WERI-Rb-1 (cell line): ENCODE measurements at regions not wholly inside any gene's neighbourhood (a gene's known extent, or its start where the extent isn't known, plus 50 kb on each side); places are given as distances from the start of the nearest gene placed in this dataset.

Experiments
- DNase-seq: peaks from one replicate; pipeline ENCODE4 v3.0.0-alpha.2; 2020
- H3K27ac ChIP-seq: fragments of 250-450 bp; sonication (Bioruptor Pico); 2 replicates; pipeline ENCODE4 v1.5.1; 2020; ENCODE audit warnings: mild to moderate bottlenecking, moderate library complexity
- H3K27me3 ChIP-seq: fragments of 250-450 bp; sonication (Bioruptor Pico); 2 replicates; pipeline ENCODE4 v1.5.1; 2021; ENCODE audit warnings: mild to moderate bottlenecking, low read depth, moderate library complexity; ENCODE audit not compliant: insufficient read depth, severe bottlenecking
- H3K36me3 ChIP-seq: fragments of 250-450 bp; sonication (Bioruptor Pico); 2 replicates; pipeline ENCODE4 v1.5.1; 2020; ENCODE audit warnings: mild to moderate bottlenecking, moderate library complexity
- H3K4me3 ChIP-seq: 2 replicates; pipeline ENCODE4 v1.5.1; 2011; ENCODE audit warnings: low read depth, mild to moderate bottlenecking, control low read depth, low read length
- H3K9me3 ChIP-seq: fragments of 250-450 bp; sonication (Bioruptor Pico); 2 replicates; pipeline ENCODE4 v1.5.1; 2021; ENCODE audit warnings: mild to moderate bottlenecking, moderate library complexity; ENCODE audit not compliant: severe bottlenecking
- TF ChIP-seq, protein P1 (sequence below): IDR thresholded peaks from 2 replicates; pipeline ENCODE4 v1.5.1; 2011; ENCODE audit warnings: low read depth, mild to moderate bottlenecking, control low read depth, inconsistent platforms, low read length

DNA sequence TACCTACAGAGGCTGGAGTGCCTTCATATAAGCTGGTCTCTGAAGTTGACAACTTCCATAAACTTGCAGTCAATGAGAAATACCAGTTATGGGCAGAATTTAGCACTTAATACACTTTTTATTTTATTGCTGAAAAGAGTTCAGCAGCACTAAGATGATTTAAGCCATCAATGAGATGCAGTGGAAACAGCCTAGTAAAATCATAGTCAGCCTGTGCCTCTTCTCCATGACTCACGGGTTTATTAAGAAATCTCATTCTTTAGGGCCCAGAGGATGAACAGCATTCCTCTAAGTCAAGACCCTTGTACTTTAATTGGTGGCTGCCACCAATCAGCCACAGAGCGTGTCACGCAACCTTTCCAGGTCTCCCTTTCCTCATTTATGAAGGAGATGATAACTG is 1357.9 kb upstream of the CELF4 start:
- TF ChIP-seq, protein P1, sequence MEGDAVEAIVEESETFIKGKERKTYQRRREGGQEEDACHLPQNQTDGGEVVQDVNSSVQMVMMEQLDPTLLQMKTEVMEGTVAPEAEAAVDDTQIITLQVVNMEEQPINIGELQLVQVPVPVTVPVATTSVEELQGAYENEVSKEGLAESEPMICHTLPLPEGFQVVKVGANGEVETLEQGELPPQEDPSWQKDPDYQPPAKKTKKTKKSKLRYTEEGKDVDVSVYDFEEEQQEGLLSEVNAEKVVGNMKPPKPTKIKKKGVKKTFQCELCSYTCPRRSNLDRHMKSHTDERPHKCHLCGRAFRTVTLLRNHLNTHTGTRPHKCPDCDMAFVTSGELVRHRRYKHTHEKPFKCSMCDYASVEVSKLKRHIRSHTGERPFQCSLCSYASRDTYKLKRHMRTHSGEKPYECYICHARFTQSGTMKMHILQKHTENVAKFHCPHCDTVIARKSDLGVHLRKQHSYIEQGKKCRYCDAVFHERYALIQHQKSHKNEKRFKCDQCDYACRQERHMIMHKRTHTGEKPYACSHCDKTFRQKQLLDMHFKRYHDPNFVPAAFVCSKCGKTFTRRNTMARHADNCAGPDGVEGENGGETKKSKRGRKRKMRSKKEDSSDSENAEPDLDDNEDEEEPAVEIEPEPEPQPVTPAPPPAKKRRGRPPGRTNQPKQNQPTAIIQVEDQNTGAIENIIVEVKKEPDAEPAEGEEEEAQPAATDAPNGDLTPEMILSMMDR = no peak
- Histone ChIP-seq H3K27ac (no peak overlapping the region), H3K4me3 (no peak overlapping the region), H3K36me3 (no peaks in the 10 kb centered on the region), H3K9me3 (no peaks in the 10 kb centered on the region), H3K27me3 (no peaks in the 10 kb centered on the region)
- DNase-seq = no peak

DNA sequence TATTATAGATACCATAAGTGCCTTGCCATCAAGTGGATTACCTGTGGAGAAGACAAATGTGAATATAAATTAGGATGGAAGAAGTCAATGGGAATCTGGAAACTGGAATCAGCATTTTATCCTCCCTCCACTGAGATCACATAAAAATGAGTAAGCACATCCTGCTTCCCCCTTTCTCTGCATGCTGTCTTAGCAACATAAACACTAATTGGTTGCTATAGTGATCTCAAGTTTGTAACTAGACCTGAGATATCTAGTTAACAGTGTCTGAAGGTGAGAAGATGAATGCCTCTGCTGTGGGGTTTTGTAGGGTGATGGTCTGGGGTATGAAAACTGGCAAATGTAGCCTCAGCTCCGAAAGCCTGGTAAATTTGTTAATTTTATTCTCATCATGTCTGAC is 1357.5 kb upstream of the CELF4 start:
- no peak overlapping the region for H3K4me3 ChIP-seq
- TF ChIP-seq, protein P1 = no peak
- H3K36me3 ChIP-seq = no peaks in the 10 kb centered on the region
- no peaks in the 10 kb centered on the region for H3K9me3 ChIP-seq
- H3K27ac ChIP-seq = no peak overlapping the region
- no peaks in the 10 kb centered on the region for H3K27me3 ChIP-seq
- DNase-seq = no peak

DNA sequence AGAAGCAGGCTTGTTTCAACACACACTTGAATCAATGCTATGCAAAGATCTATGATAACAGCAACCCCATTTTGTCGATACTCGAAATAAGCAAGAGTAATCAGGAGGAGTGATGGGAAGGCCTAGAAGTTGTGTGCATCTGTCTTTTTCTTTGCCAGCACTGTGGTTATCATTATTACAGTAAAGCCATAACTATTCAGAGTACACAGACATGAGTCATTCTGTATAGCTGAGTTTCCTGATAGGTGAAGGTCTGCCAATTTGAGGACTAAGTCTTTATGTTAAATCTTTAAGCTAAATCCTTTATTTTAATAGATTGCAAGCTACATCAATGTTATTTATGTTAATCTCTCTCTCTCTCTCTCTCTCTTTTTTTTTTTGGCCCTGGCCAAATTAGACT is 1344.4 kb upstream of the CELF4 start:
- H3K9me3 ChIP-seq = no peaks in the 10 kb centered on the region
- H3K27me3 ChIP-seq = no peaks in the 10 kb centered on the region
- DNase-seq = no peak
- TF ChIP-seq, protein P1 = no peak
- no peak overlapping the region for H3K27ac ChIP-seq
- no peak overlapping the region for H3K4me3 ChIP-seq
- no peaks in the 10 kb centered on the region for H3K36me3 ChIP-seq

DNA sequence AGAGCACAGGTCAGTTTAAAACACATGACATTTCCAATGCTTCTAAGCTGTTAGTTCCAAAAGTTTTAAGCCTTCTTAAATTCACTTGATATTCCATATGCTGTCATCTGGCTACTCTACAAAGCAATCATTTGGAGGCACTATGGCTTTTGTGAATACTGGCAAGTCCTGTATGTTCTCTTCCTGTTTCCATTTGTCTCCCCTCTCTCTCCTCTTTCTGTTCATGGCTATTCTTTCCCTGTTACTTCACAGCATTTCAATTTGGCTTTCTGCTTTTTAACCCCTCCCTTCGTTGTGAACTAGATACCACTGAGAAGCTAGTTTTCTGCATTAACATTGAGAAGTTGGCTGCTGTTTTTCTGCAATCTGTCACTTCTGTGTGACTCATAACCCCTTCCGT is 1337.2 kb upstream of the CELF4 start:
- Histone ChIP-seq H3K4me3 (no peak overlapping the region), H3K27ac (no peak overlapping the region), H3K27me3 (no peaks in the 10 kb centered on the region), H3K9me3 (no peaks in the 10 kb centered on the region), H3K36me3 (no peaks in the 10 kb centered on the region)
- DNase-seq = no peak
- TF ChIP-seq, protein P1 = no peak

DNA sequence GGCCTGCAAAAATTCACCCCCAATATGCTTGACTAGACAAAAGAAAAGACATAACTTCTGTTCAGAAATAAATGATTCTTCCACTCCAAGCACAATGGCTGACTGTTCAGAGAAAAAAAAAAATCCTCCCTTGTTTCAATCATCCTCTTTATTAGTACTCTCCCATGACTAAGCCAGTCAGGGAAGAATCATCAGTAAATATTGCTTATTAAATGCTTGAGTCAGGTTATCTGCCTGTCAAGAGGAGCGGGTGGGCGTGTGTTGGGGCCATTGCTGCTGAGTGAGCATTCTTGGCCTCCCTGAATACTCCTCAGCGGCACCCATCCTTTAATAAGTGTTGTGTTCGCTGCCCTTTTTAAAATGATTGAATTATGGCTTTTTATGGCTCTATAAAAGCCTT is 1334.8 kb upstream of the CELF4 start:
- H3K27ac ChIP-seq = no peak overlapping the region
- TF ChIP-seq, protein P1 = no peak

DNA sequence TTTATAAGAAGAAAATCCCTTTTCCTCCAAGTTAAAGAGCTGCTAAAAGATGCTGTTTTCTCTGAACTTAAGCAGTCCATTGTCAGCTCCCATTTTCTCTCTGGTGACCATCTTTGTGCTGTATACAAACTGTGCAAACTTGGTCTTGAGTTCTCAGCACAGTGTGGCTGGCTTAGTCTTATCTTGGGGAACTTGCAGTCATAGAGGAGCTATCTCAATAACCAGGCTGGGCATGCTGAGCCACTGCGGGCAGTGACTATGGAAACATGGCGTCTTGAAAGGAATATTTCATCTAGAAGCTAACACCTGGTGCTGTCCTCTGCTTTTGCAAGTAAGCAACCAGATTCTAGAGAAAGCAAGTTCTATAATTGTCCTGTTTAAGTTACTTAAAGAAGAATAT is 1334.4 kb upstream of the CELF4 start:
- no peak for DNase-seq

More for the DNA sequence above, 1334.8 kb upstream of the CELF4 start:
- DNase-seq = no peak
- Histone ChIP-seq H3K4me3 (no peak overlapping the region), H3K9me3 (no peaks in the 10 kb centered on the region), H3K27me3 (no peaks in the 10 kb centered on the region), H3K36me3 (no peaks in the 10 kb centered on the region)

More for the DNA sequence above, 1334.4 kb upstream of the CELF4 start:
- Histone ChIP-seq H3K27ac (no peak overlapping the region), H3K27me3 (no peaks in the 10 kb centered on the region), H3K36me3 (no peaks in the 10 kb centered on the region), H3K9me3 (no peaks in the 10 kb centered on the region), H3K4me3 (no peak overlapping the region)
- TF ChIP-seq, protein P1 = no peak
